HepG2 (cell line): ENCODE measurements at regions not wholly inside any gene's neighbourhood (a gene's known extent, or its start where the extent isn't known, plus 50 kb on each side); places are given as distances from the start of the nearest gene placed in this dataset.

Experiments
- ATAC-seq: fragments of 200-7000 bp; cut with Tn5 transposase; 3 replicates; pipeline ENCODE4 v1.9.1; 2020; ENCODE audit warnings: mild to moderate bottlenecking, moderate library complexity
- BruUV-seq: library from RNA; stranded (reverse); fragments of 400-500 nt; replicated peaks from 2 replicates; lab custom pipeline; 2021; lab: Mats Ljungman, UMichigan
- CTCF ChIA-PET: fragments of 300-600 bp; formaldehyde crosslinking; extraction: SDS; loops from one replicate; lab custom pipeline; 2021; ENCODE audit warnings: low total read pairs, inconsistent platforms, low intra/inter-chr PET ratio; lab: Yijun Ruan, JAX
- POLR2A ChIA-PET: fragments of 350-600 bp; sonication (Branson Sonifier 250); formaldehyde crosslinking; loops from one replicate; lab custom pipeline; 2020; ENCODE audit warnings: antibody characterized with exemption, inconsistent platforms; lab: Yijun Ruan, JAX
- DNase-seq: peaks from one replicate; pipeline ENCODE4 v3.0.0-alpha.2; 2015; ENCODE audit warnings: low spot score
- FAIRE-seq: peaks from 3 replicates; lab custom pipeline; 2011; peaks lifted over from hg19 to GRCh38; lab: Jason Lieb, UNC
- H2AFZ ChIP-seq: one replicate; pipeline ENCODE4 v1.6.1; 2011; ENCODE audit warnings: low read length, inconsistent platforms
- H3K27ac ChIP-seq: fragments of 300-600 bp; 3 replicates; pipeline ENCODE4 v1.8.0; 2011; ENCODE audit warnings: mixed run types, mild to moderate bottlenecking, mixed read lengths, low read length, inconsistent platforms; ENCODE audit not compliant: insufficient read depth; ENCODE audit errors: extremely low read length
- H3K27me3 ChIP-seq, 2 experiments: fragments of 200-600 bp in 1 of 2; 2 replicates in 1 of 2; 3 replicates in 1 of 2; pipeline versions ENCODE4 v1.6.0 to v1.8.0; 2011; ENCODE audit warnings: low read length in 2 of 2, mild to moderate bottlenecking in 2 of 2, moderate library complexity in 2 of 2, inconsistent platforms in 1 of 2; ENCODE audit not compliant: insufficient read depth in 2 of 2, control insufficient read depth in 1 of 2
- H3K36me3 ChIP-seq, 2 experiments: fragments of 200-600 bp in 1 of 2; replicated peaks in 1 of 2; 2 replicates in 1 of 2; 3 replicates in 1 of 2; pipeline versions ENCODE4 v1.5.1 to v1.8.0; 2011; ENCODE audit warnings: low read length in 2 of 2, inconsistent platforms in 1 of 2; ENCODE audit not compliant: insufficient read depth in 2 of 2, control insufficient read depth in 1 of 2
- H3K4me1 ChIP-seq: 2 replicates; pipeline ENCODE4 v1.5.1; 2012; ENCODE audit warnings: low read length, inconsistent platforms; ENCODE audit not compliant: insufficient read depth
- H3K4me2 ChIP-seq: 2 replicates; pipeline ENCODE4 v1.6.0; 2011; ENCODE audit warnings: low read depth, low read length, inconsistent platforms
- H3K4me3 ChIP-seq, 3 experiments: fragments of 200-600 bp in 1 of 3; sonication (generic), shearing (Covaris generic) in 1 of 3; replicated peaks in 1 of 3; 2 replicates each; pipeline ENCODE4 v1.5.1; 2011 to 2016; ENCODE audit warnings: low read length in 3 of 3, inconsistent platforms in 2 of 3, low read depth in 2 of 3, mild to moderate bottlenecking in 2 of 3, control low read depth in 1 of 3, mixed read lengths in 1 of 3; ENCODE audit not compliant: insufficient read depth in 1 of 3
- H3K79me2 ChIP-seq: one replicate; pipeline ENCODE4 v1.6.1; 2011; ENCODE audit warnings: low read length, inconsistent platforms; ENCODE audit not compliant: insufficient read depth
- H3K9ac ChIP-seq: 2 replicates; pipeline ENCODE4 v1.6.0; 2011; ENCODE audit warnings: mild to moderate bottlenecking, low read depth, low read length, inconsistent platforms; ENCODE audit not compliant: insufficient read depth
- H3K9me3 ChIP-seq: 2 replicates; pipeline ENCODE4 v1.5.1; 2012; ENCODE audit warnings: mild to moderate bottlenecking, low read length
- H4K20me1 ChIP-seq: 2 replicates; pipeline ENCODE4 v1.6.0; 2011; ENCODE audit warnings: inconsistent platforms, mild to moderate bottlenecking, low read length, moderate library complexity; ENCODE audit not compliant: insufficient read depth
- CBX5 ChIP-seq: sonication (generic); formaldehyde crosslinking; IDR thresholded peaks from 2 replicates; pipeline ENCODE4 v1.4.0; 2020; ENCODE audit warnings: missing genetic modification reagents, borderline replicate concordance
- FOSL2 ChIP-seq: sonication (generic); formaldehyde crosslinking; IDR thresholded peaks from 2 replicates; pipeline ENCODE4 v1.4.0; 2020; ENCODE audit warnings: missing genetic modification reagents
- GMEB1 ChIP-seq: sonication (generic); formaldehyde crosslinking; IDR thresholded peaks from 2 replicates; pipeline ENCODE4 v1.5.1; 2020; ENCODE audit warnings: missing genetic modification reagents, mild to moderate bottlenecking, borderline replicate concordance
- HMG20A ChIP-seq: IDR thresholded peaks from 2 replicates; pipeline ENCODE4 v1.6.1; 2016; ENCODE audit warnings: borderline replicate concordance
- IRF1 ChIP-seq: sonication (generic); formaldehyde crosslinking; IDR thresholded peaks from 2 replicates; pipeline ENCODE4 v1.4.0; 2020; ENCODE audit warnings: low read depth, mild to moderate bottlenecking, missing genetic modification reagents
- KLF6 ChIP-seq: IDR thresholded peaks from 2 replicates; pipeline ENCODE4 v1.8.0; 2016; ENCODE audit warnings: missing biosample characterization, missing genetic modification reagents
- MYNN ChIP-seq: sonication (generic); formaldehyde crosslinking; IDR thresholded peaks from 2 replicates; pipeline ENCODE4 v1.4.0; 2020; ENCODE audit warnings: mild to moderate bottlenecking, low read depth, missing genetic modification reagents
- NCOR1 ChIP-seq: fragments of 200-600 bp; sonication (generic); IDR thresholded peaks from 2 replicates; pipeline ENCODE4 v1.7.0; 2017; ENCODE audit warnings: antibody characterized with exemption, low read length, borderline replicate concordance
- TARDBP ChIP-seq: sonication (generic); formaldehyde crosslinking; IDR thresholded peaks from 2 replicates; pipeline ENCODE4 v1.8.0; 2022; ENCODE audit warnings: mild to moderate bottlenecking, missing genetic modification reagents
- TCF7L2 ChIP-seq: IDR thresholded peaks from 2 replicates; pipeline ENCODE4 v1.6.1; 2011; ENCODE audit warnings: mild to moderate bottlenecking, low read depth, low read length, moderate library complexity
- YY1 ChIP-seq: IDR thresholded peaks from 2 replicates; pipeline ENCODE4 v1.6.1; 2011; ENCODE audit warnings: low read length, low read depth, moderate library complexity, mild to moderate bottlenecking; ENCODE audit not compliant: insufficient read depth, insufficient replicate concordance
- ZNF276 ChIP-seq: sonication (generic); formaldehyde crosslinking; IDR thresholded peaks from 2 replicates; pipeline ENCODE4 v1.4.0; 2020; ENCODE audit warnings: mild to moderate bottlenecking, low read depth, missing genetic modification reagents
- ZNF282 ChIP-seq: fragments of 450-650 bp; IDR thresholded peaks from 2 replicates; pipeline ENCODE4 v1.6.1; 2018; ENCODE audit not compliant: partially characterized antibody
- ZNF367 ChIP-seq: sonication (generic); formaldehyde crosslinking; IDR thresholded peaks from 2 replicates; pipeline ENCODE4 v1.4.0; 2020; ENCODE audit warnings: missing genetic modification reagents, borderline replicate concordance
- ZNF605 ChIP-seq: sonication (generic); formaldehyde crosslinking; IDR thresholded peaks from 2 replicates; pipeline ENCODE4 v1.8.0; 2022; ENCODE audit warnings: mild to moderate bottlenecking, missing genetic modification reagents
- ZNF674 ChIP-seq: sonication (generic); formaldehyde crosslinking; IDR thresholded peaks from 2 replicates; pipeline ENCODE4 v1.5.0; 2020; ENCODE audit warnings: low read depth, mild to moderate bottlenecking, missing genetic modification reagents
- ZNF75D ChIP-seq: sonication (generic); formaldehyde crosslinking; IDR thresholded peaks from 2 replicates; pipeline ENCODE4 v1.8.1; 2023; ENCODE audit warnings: missing genetic modification reagents, mild to moderate bottlenecking, borderline replicate concordance
- WGBS: methylation state at CpG from one replicate; pipeline ENCODE4 v1.1.6; 2017; ENCODE audit warnings: low lambda C conversion rate; 5-methylcytosine and 5-hydroxymethylcytosine counted together
- in situ Hi-C: cut with HindIII; loops from 2 replicates; pipeline ENCODE4 v1.10.0; 2017; ENCODE audit warnings: low pct_unique_long_range_greater_than_20kb; ENCODE audit not compliant: extremely low pct_ligation_motif_present
- intact Hi-C: fragments of 100-400 bp; cut with micrococcal nuclease; formaldehyde crosslinking; loops from one replicate; pipeline ENCODE4 v1.10.0; 2022; ENCODE audit not compliant: unreplicated experiment

GRCh38 chr1:5503556-5504363, 488.5 kb downstream of the NPHP4 start:
- CTCF ChIA-PET = no interaction called here
- in situ Hi-C loops = no loop called here
- H3K9ac ChIP-seq = no peak overlapping the region

More at GRCh38 chr1:5503556-5504363, 488.5 kb downstream of the NPHP4 start:
- FAIRE-seq (no peak), DNase-seq (no peak), ATAC-seq (no peak)
- Histone ChIP-seq H3K27ac (no peak overlapping the region), H3K79me2 (no peaks in the 10 kb centered on the region), H3K36me3 (no peaks in the 10 kb centered on the region), H3K4me1 (no peaks in the 10 kb centered on the region), H3K9me3 (no peaks in the 10 kb centered on the region), H2AFZ (no peak overlapping the region), H3K4me3 (no peak overlapping the region), H3K27me3 (peaks cover 3 to 41% of the 10 kb centered on the region in 2 experiments; a peak in 4 of 5 replicates), H3K4me2 (no peak overlapping the region), H4K20me1 (no peaks in the 10 kb centered on the region)
- intact Hi-C loops = no loop called here
- TF ChIP-seq ZNF276 (CRISPR knock-in tag) (no peak), TCF7L2 (no peak), ZNF75D (CRISPR knock-in tag) (no peak), NCOR1 (no peak), ZNF282 (no peak), ZNF674 (CRISPR knock-in tag) (no peak), MYNN (no peak), HMG20A (CRISPR knock-in tag) (no peak), ZNF605 (CRISPR knock-in tag) (no peak), FOSL2 (no peak), CBX5 (CRISPR knock-in tag) (no peak), KLF6 (CRISPR knock-in tag) (no peak), IRF1 (CRISPR knock-in tag) (no peak), ZNF367 (CRISPR knock-in tag) (no peak), TARDBP (CRISPR knock-in tag) (no peak), GMEB1 (CRISPR knock-in tag) (no peak), YY1 (no peak)
- BruUV-seq = no TSS peak
- 7% methylated on average over 7 of the region's 9 CpGs for whole genome bisulfite sequencing
- POLR2A ChIA-PET = no interaction called here
